Omental fat pad (tissue), 3 donors: ENCODE measurements at regions not wholly inside any gene's neighbourhood (a gene's known extent, or its start where the extent isn't known, plus 50 kb on each side); places are given as distances from the start of the nearest gene placed in this dataset.

Source experiments
- ATAC-seq: fragments of 150-250 bp; one replicate; pipeline ENCODE4 v1.9.1; 2016; ENCODE audit warnings: mild to moderate bottlenecking, moderate library complexity; ENCODE audit not compliant: low FRiP score
- DNase-seq: peaks from one replicate; pipeline ENCODE4 v3.0.0-alpha.2; 2019; ENCODE audit warnings: low spot score
- TF ChIP-seq, protein P1 (sequence below), 3 donors: fragments of 450-650 bp; IDR thresholded peaks; one replicate each; pipeline ENCODE4 v1.5.1; 2016 to 2017; ENCODE audit warnings: antibody characterized with exemption in 3 of 3, mild to moderate bottlenecking in 3 of 3, moderate library complexity in 2 of 3

DNA sequence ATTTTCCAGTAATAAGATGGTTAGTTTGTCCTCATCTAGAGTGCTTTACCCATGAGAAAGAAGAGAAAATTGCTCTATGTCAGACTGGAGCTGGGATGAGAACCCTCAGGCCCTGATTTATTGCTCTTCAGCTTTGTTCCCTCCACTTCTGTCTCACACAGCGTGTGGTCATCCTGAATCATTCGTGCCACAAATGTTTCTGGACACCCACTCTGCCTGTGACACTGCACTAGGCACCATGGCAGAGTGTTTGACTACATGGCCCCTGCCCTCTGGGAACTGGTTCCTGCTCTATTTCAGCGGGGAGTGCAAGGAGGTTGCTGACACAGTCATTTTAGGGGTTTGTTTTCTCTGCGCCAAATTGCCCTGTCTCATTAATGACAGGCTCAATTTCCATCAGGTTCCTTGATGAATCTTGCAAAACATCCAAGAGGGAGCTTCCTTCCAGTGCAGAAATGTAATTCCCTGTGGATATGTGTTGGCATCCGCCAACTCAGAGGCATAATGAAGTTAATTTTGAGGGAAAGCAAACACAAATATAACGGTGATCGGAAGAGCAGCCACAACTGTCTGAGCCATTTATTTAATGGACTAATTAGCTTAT, 207.5 kb downstream of the CLIC5 start:
- TF ChIP-seq, protein P1, sequence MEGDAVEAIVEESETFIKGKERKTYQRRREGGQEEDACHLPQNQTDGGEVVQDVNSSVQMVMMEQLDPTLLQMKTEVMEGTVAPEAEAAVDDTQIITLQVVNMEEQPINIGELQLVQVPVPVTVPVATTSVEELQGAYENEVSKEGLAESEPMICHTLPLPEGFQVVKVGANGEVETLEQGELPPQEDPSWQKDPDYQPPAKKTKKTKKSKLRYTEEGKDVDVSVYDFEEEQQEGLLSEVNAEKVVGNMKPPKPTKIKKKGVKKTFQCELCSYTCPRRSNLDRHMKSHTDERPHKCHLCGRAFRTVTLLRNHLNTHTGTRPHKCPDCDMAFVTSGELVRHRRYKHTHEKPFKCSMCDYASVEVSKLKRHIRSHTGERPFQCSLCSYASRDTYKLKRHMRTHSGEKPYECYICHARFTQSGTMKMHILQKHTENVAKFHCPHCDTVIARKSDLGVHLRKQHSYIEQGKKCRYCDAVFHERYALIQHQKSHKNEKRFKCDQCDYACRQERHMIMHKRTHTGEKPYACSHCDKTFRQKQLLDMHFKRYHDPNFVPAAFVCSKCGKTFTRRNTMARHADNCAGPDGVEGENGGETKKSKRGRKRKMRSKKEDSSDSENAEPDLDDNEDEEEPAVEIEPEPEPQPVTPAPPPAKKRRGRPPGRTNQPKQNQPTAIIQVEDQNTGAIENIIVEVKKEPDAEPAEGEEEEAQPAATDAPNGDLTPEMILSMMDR (IDR thresholded peaks at IDR 0.05) = no peak
- no peak for ATAC-seq
- DNase-seq = no peak

DNA sequence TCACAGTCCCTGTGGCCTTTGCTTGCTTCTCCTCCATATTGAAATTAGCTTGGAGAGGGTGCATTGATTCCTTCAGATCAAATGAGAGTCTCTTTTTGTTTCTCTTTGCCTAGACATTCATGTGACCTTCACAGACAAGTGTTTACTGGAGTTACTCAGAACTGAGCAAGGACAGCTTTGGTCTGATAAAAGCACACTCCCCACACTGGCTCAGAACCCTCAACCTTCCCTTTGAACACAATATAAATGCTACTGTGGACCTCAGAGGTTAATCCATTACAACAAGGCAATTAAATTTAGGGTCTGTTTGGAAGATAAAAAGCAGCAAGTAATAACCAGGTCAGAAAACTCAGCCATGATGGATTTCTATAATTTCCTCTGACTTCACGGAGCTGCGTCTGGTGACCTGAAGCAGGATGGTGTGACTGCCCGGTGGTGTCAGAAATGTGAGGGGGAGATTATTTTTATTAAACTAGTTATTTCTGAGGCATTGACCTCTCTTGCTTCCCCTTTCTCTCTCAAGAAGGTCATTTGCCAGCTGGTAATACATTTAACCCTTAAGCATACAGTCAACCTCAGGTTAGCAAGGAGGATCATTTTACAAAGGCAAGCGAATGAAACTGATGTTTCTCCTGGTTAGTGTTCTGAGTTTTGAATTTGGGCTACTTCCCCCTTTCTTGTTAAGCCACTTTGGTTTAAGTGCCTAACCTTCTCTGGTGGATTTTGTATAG, 208.2 kb downstream of the CLIC5 start:
- DNase-seq (no peak), ATAC-seq (no peak)
- TF ChIP-seq, protein P1 (IDR thresholded peaks at IDR 0.05) = no peak

- DNase-seq (no peak), ATAC-seq (no peak)
- TF ChIP-seq, protein P1 (IDR thresholded peaks at IDR 0.05) = no peak
These were observed 209.5 kb downstream of the CLIC5 start for GRCh38 chr6:45806172-45806571.

DNA sequence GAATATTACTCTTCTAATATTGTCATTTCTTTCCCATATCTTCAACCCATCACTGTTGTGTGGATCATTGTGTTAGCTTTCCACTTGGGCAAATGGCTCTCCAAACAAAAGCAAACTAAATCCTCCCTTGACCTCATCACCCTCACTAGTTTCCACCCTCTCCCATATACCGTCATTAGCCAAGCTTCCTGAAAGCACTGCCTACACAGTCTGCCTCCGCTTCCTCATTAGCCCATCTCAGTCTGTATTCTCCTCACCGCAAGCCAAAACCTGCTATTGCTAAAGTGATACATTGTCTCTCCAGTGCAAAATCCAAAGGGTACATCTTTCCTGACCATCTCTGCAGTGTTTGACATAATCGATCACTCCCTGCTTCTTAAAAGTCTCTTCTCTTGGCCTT, 212.6 kb downstream of the CLIC5 start:
- ATAC-seq (no peak), DNase-seq (no peak)
- TF ChIP-seq, protein P1 (IDR thresholded peaks at IDR 0.05) = no peak

- DNase-seq = no peak
- TF ChIP-seq, protein P1 (IDR thresholded peaks at IDR 0.05) = no peak
- ATAC-seq = no peak
These were observed 214.0 kb downstream of the CLIC5 start for GRCh38 chr6:45801471-45802289.

- TF ChIP-seq, protein P1 (IDR thresholded peaks at IDR 0.05) = no peak
These were observed 214.7 kb downstream of the CLIC5 start for GRCh38 chr6:45800911-45801310.

More at GRCh38 chr6:45800911-45801310, 214.7 kb downstream of the CLIC5 start:
- DNase-seq (no peak), ATAC-seq (no peak)
